ENCODE measurements at regions not wholly inside any gene's neighbourhood (a gene's known extent, or its start where the extent isn't known, plus 50 kb on each side); places are given as distances from the start of the nearest gene placed in this dataset.

DNA sequence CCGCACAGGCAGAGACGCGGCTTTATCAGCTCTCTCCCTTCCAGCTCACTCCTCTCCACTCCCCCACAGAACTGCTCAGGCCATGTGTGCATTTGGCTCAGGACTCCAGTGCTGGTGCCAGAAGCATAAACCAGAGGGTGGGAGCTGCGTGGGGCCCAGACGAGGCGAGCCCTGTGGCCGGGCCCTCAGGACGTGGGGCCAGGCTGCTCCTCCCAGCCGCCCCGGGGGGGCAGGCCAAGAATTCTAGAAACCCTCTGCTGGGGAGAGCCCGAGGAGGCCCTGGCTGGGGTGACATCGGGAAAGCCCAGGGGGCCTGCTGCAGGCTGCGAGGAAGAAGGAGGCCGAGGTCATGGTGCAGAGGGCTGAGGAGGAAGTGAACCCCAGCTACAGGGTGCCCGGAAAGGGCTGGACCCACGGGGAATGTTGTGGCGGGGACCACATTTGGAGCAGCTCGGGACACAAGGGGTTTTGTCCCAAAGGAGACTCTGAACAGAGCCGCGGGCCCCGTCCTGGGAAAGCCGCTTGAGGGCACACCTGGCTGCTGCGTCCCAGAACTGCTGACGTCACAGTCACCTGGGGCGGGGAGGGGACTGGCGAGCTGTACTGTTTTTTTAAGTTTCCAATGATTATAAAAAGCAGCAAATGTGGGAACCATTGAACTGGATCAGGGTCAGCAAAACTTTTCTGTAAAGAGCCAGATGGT lies 107.1 kb downstream of the BANF2 start:
- peaks cover 15% of the 10 kb centered on the region for H3K27me3 Mint-ChIP-seq
- H3K9me3 ChIP-seq (ENCODE audit: control extremely low read depth in 1 of 3, control insufficient read depth in 2 of 3, insufficient read depth in 1 of 3, low read length in 2 of 3), result no peaks in the 10 kb centered on the region
- H3K4me3 ChIP-seq (ENCODE audit: control extremely low read depth in 1 of 5, extremely low read depth in 1 of 5, insufficient read depth in 1 of 5, low read depth in 2 of 5, low read length in 4 of 5), result no peak overlapping the region
- H3K27ac Mint-ChIP-seq, result no peak overlapping the region
- ChIA-PET POLR2A (no interaction called here), CTCF (no interaction called here)
- H3K4me1 Mint-ChIP-seq, result peaks cover 5% of the 10 kb centered on the region
- DNase-seq (no peak), ATAC-seq (ENCODE audit: low read depth) (no peak)
- intact Hi-C loops (cut with micrococcal nuclease), result no loop called here
- H3K79me2 ChIP-seq (ENCODE audit: control insufficient read depth, insufficient read depth, low read length), result no peaks in the 10 kb centered on the region
- no peaks in the 10 kb centered on the region for H4K20me1 ChIP-seq (ENCODE audit: control insufficient read depth, insufficient read depth, low read length, poor library complexity, severe bottlenecking)
- H3K4me2 ChIP-seq (replicated peaks; ENCODE audit: low read depth, low read length, poor library complexity, severe bottlenecking), result no peak overlapping the region
- no peak overlapping the region for H3K4me3 Mint-ChIP-seq
- WGBS (ENCODE audit: insufficient coverage), result 85% methylated on average over 23 of the region's 26 CpGs
- no peaks in the 10 kb centered on the region for H3K36me3 ChIP-seq (replicated peaks in 1 of 2; ENCODE audit: control extremely low read depth in 1 of 2, control insufficient read depth in 1 of 2, extremely low read depth in 1 of 2, insufficient read depth in 2 of 2, low read length in 1 of 2)
- H3K27ac ChIP-seq (ENCODE audit: low read length in 2 of 2), result no peak overlapping the region
- H3K9ac ChIP-seq (ENCODE audit: low read length), result no peak overlapping the region
- peaks cover 0 to 3% (median 0%) of the 10 kb centered on the region in 4 experiments for H3K27me3 ChIP-seq (replicated peaks in 1 of 4; ENCODE audit: control extremely low read depth in 1 of 4, control insufficient read depth in 3 of 4, insufficient read depth in 4 of 4, low read length in 3 of 4)
- no peaks in the 10 kb centered on the region for H3K9me3 Mint-ChIP-seq (ENCODE audit: insufficient read depth)
- H2AFZ ChIP-seq (ENCODE audit: insufficient read depth, low read depth, low read length, poor library complexity, severe bottlenecking), result no peak overlapping the region
- no peak for TF ChIP-seq EZH2 (IDR thresholded peaks at IDR 0.05; ENCODE audit: borderline replicate concordance, insufficient read depth, low read depth, low read length, poor library complexity, severe bottlenecking)
- TF ChIP-seq, protein P1, sequence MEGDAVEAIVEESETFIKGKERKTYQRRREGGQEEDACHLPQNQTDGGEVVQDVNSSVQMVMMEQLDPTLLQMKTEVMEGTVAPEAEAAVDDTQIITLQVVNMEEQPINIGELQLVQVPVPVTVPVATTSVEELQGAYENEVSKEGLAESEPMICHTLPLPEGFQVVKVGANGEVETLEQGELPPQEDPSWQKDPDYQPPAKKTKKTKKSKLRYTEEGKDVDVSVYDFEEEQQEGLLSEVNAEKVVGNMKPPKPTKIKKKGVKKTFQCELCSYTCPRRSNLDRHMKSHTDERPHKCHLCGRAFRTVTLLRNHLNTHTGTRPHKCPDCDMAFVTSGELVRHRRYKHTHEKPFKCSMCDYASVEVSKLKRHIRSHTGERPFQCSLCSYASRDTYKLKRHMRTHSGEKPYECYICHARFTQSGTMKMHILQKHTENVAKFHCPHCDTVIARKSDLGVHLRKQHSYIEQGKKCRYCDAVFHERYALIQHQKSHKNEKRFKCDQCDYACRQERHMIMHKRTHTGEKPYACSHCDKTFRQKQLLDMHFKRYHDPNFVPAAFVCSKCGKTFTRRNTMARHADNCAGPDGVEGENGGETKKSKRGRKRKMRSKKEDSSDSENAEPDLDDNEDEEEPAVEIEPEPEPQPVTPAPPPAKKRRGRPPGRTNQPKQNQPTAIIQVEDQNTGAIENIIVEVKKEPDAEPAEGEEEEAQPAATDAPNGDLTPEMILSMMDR (IDR thresholded peaks at IDR 0.05), result no peak
- peaks cover 11 to 12% of the 10 kb centered on the region in 2 donors for H3K4me1 ChIP-seq (ENCODE audit: control insufficient read depth in 2 of 2, insufficient read depth in 2 of 2, low read length in 2 of 2)

DNA sequence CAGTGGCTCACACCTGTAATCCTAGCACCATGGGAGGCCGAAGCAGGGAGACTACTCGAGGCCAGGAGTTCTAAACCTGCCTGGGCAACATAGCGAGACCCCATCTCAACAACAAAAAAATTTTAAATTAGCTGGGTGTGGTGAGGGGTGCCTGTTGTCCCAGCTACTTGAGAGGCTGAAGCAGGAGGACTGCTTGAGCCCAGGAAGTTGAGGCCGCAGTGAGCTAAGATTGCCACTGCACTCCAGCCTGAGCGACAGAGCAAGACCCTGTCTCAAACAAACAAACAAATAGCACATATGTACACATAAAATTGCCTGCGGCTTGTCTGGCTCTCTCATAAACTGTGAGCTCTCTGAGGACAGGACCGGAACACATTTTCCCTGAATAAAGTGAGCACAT lies 106.3 kb downstream of the BANF2 start:
- Mint-ChIP-seq H3K4me3 (no peak overlapping the region), H3K4me1 (peaks cover 3% of the 10 kb centered on the region), H3K9me3 (ENCODE audit: insufficient read depth) (no peaks in the 10 kb centered on the region), H3K27me3 (peaks cover 20% of the 10 kb centered on the region), H3K27ac (no peak overlapping the region)
- Histone ChIP-seq H3K4me3 (ENCODE audit: control extremely low read depth in 1 of 5, extremely low read depth in 1 of 5, insufficient read depth in 1 of 5, low read depth in 2 of 5, low read length in 4 of 5) (no peak overlapping the region), H3K27me3 (replicated peaks in 1 of 4; ENCODE audit: control extremely low read depth in 1 of 4, control insufficient read depth in 3 of 4, insufficient read depth in 4 of 4, low read length in 3 of 4) (peaks cover 0 to 3% (median 2%) of the 10 kb centered on the region in 4 experiments), H2AFZ (ENCODE audit: insufficient read depth, low read depth, low read length, poor library complexity, severe bottlenecking) (no peak overlapping the region), H3K4me2 (replicated peaks; ENCODE audit: low read depth, low read length, poor library complexity, severe bottlenecking) (no peak overlapping the region), H3K9ac (ENCODE audit: low read length) (no peak overlapping the region), H3K9me3 (ENCODE audit: control extremely low read depth in 1 of 3, control insufficient read depth in 2 of 3, insufficient read depth in 1 of 3, low read length in 2 of 3) (no peaks in the 10 kb centered on the region), H3K79me2 (ENCODE audit: control insufficient read depth, insufficient read depth, low read length) (no peaks in the 10 kb centered on the region), H3K27ac (ENCODE audit: low read length in 2 of 2) (no peak overlapping the region), H3K36me3 (replicated peaks in 1 of 2; ENCODE audit: control extremely low read depth in 1 of 2, control insufficient read depth in 1 of 2, extremely low read depth in 1 of 2, insufficient read depth in 2 of 2, low read length in 1 of 2) (no peaks in the 10 kb centered on the region), H3K4me1 (ENCODE audit: control insufficient read depth in 2 of 2, insufficient read depth in 2 of 2, low read length in 2 of 2) (peaks cover 4 to 5% of the 10 kb centered on the region in 2 donors), H4K20me1 (ENCODE audit: control insufficient read depth, insufficient read depth, low read length, poor library complexity, severe bottlenecking) (no peaks in the 10 kb centered on the region)
- 100% methylated on average over 4 of the region's 7 CpGs for WGBS (ENCODE audit: insufficient coverage)
- DNase-seq, result no peak
- intact Hi-C loops (cut with micrococcal nuclease), result no loop called here
- CTCF ChIA-PET, result no interaction called here
- ATAC-seq (ENCODE audit: low read depth), result no peak
- POLR2A ChIA-PET, result no interaction called here
- TF ChIP-seq, protein P1 (IDR thresholded peaks at IDR 0.05), result no peak
- no peak for TF ChIP-seq EZH2 (IDR thresholded peaks at IDR 0.05; ENCODE audit: borderline replicate concordance, insufficient read depth, low read depth, low read length, poor library complexity, severe bottlenecking)
